Heart left ventricle (tissue), 16 donors: ENCODE measurements at regions not wholly inside any gene's neighbourhood (a gene's known extent, or its start where the extent isn't known, plus 50 kb on each side); places are given as distances from the start of the nearest gene placed in this dataset.

Experiments
- ATAC-seq, 4 donors: fragments of 200-7000 bp; cut with Tn5 transposase; one replicate each; pipeline ENCODE4 v1.9.1; 2020 to 2022; ENCODE audit warnings: moderate library complexity in 4 of 4, mild to moderate bottlenecking in 3 of 4, moderate number of reproducible peaks in 1 of 4
- DNase-seq, 5 donors: peaks; one replicate each; pipeline ENCODE4 v3.0.0-alpha.2; 2020
- H3K27ac ChIP-seq, 12 donors: fragments of 200-600 bp; sonication (generic) in 4 of 12; one replicate each; pipeline versions ENCODE4 v1.5.0 to v1.8.0; 2016 to 2022; ENCODE audit warnings: mild to moderate bottlenecking in 2 of 12
- H3K27me3 ChIP-seq, 9 donors: fragments of 200-600 bp; sonication (generic) in 2 of 9; one replicate each; pipeline versions ENCODE4 v1.5.1 to v1.8.0; 2016 to 2022; ENCODE audit warnings: mild to moderate bottlenecking in 3 of 9
- H3K36me3 ChIP-seq, 9 donors: fragments of 200-600 bp; sonication (generic) in 2 of 9; one replicate each; pipeline versions ENCODE4 v1.5.0 to v1.8.0; 2018 to 2022; ENCODE audit warnings: mild to moderate bottlenecking in 2 of 9
- H3K4me1 ChIP-seq, 12 donors: fragments of 200-600 bp; sonication (generic) in 4 of 12; one replicate each; pipeline versions ENCODE4 v1.5.0 to v1.8.0; 2016 to 2022; ENCODE audit warnings: mild to moderate bottlenecking in 3 of 12
- H3K4me3 ChIP-seq, 12 donors: fragments of 200-600 bp; sonication (generic) in 4 of 12; one replicate each; pipeline versions ENCODE4 v1.5.0 to v1.8.0; 2017 to 2022; ENCODE audit warnings: mild to moderate bottlenecking in 9 of 12, moderate library complexity in 4 of 12
- H3K9me3 ChIP-seq, 12 donors: fragments of 200-600 bp; sonication (generic) in 4 of 12; one replicate each; pipeline versions ENCODE4 v1.5.0 to v1.8.0; 2016 to 2022; ENCODE audit warnings: mild to moderate bottlenecking in 1 of 12
- CTCF ChIP-seq, 12 donors: fragments of 200-600 bp; sonication (generic) in 4 of 12; IDR thresholded peaks; one replicate each; pipeline versions ENCODE4 v1.5.0 to v1.8.0; 2018 to 2022; ENCODE audit warnings: antibody characterized with exemption in 12 of 12, mild to moderate bottlenecking in 5 of 12
- POLR2A ChIP-seq, 2 donors: fragments of 450-650 bp; IDR thresholded peaks; one replicate each; pipeline ENCODE4 v1.6.1; 2017; ENCODE audit warnings: antibody characterized with exemption in 2 of 2, mild to moderate bottlenecking in 2 of 2, moderate library complexity in 2 of 2
- WGBS, 4 donors: extraction: QIAGEN DNeasy Blood & Tissue Kit in 2 of 4; methylation state at CpG; one replicate each; pipeline versions ENCODE4 v1.1.5 to v1.1.7; 2013 to 2018; 5-methylcytosine and 5-hydroxymethylcytosine counted together
- intact Hi-C, 10 donors: fragments of 100-400 bp; cut with DNase I; formaldehyde crosslinking; loops; one replicate each; pipeline versions ENCODE4 v1.11.1 to v1.14.2; 2022
- donor health status: ischemic (EF 13 %, LVEDD 7.1; RV severe dilation, severe dysfunction).
- donor health status: healthy with polysubstance abuse.
- donor health status: DM: no; HTN: yes; CAD: no.
- donor health status: DM: no; HTN: no; CAD: no.
- donor health status: ischemic (EF 25% LVEDD 6.9; RV normal size, moderate dysfunction).
- donor health status: ischemic (EF 25% LVEDD 5.7; RV mildly dilated, moderate dysfunction).
- donor health status: healthy.
- donor health status: DM: yes; HTN: yes; CAD: no.
- donor health status: ischemic (EF 35%, LVEDD 5.7; RV mildly dilated, moderate dysfunction).
- donor health status: nonischemic (EF 11% LVEDD 7.7; RV severe dilation, severe dysfunction).
- donor health status: DM: yes; HTN: yes; CAD: no.
- donor health status: PGD.
- donor health status: ischemic (EF 29% LVEDD 5.4; RV normal size, mild dysfunction).
- donor health status: nonischemic (EF 23%, LVEDD 6.1; RV moderate dilation, normal function).

GRCh38 chr14:88947646-88948598 is 123.5 kb downstream of the TTC8 start:
- ATAC-seq (no peak), DNase-seq (no peak)
- Histone ChIP-seq H3K27ac (no peak overlapping the region), H3K27me3 (peaks cover 0 to 14% (median 0%) of the 10 kb centered on the region in 9 donors), H3K4me3 (no peak overlapping the region), H3K36me3 (no peaks in the 10 kb centered on the region), H3K9me3 (peaks cover 0 to 9% (median 0%) of the 10 kb centered on the region in 12 donors), H3K4me1 (no peaks in the 10 kb centered on the region)
- WGBS, 4 donors: 55 to 69% (median 58%) methylated on average over 7 of the region's 7 CpGs
- TF ChIP-seq POLR2A (IDR thresholded peaks at IDR 0.05) (no peak), CTCF (IDR thresholded peaks at IDR 0.05) (no peak)
- intact Hi-C loops: no loop called here

- 18 to 32% (median 27%) methylated on average over 2 of the region's 2 CpGs for WGBS, 4 donors
- Histone ChIP-seq H3K27me3 (peaks cover 0 to 8% (median 0%) of the 10 kb centered on the region in 9 donors), H3K4me3 (no peak overlapping the region), H3K4me1 (no peaks in the 10 kb centered on the region), H3K36me3 (no peaks in the 10 kb centered on the region), H3K9me3 (peaks cover 0 to 14% (median 0%) of the 10 kb centered on the region in 12 donors), H3K27ac (no peak overlapping the region)
- ATAC-seq (no peak), DNase-seq (no peak)
- TF ChIP-seq POLR2A (IDR thresholded peaks at IDR 0.05): no peak
- no peak for TF ChIP-seq CTCF (IDR thresholded peaks at IDR 0.05)
- intact Hi-C loops: no loop called here
Measured at GRCh38 chr14:88950069-88950468, 125.6 kb downstream of the TTC8 start.

GRCh38 chr14:88951370-88951769 is 126.9 kb downstream of the TTC8 start:
- no peak overlapping the region for H3K27ac ChIP-seq
- H3K9me3 ChIP-seq: peaks cover 0 to 14% (median 0%) of the 10 kb centered on the region in 12 donors
- no peak overlapping the region for H3K4me3 ChIP-seq
- H3K27me3 ChIP-seq: peaks cover 0 to 3% (median 0%) of the 10 kb centered on the region in 9 donors
- 58 to 64% (median 60%) methylated on average over 3 of the region's 3 CpGs for WGBS, 4 donors
- TF ChIP-seq POLR2A (IDR thresholded peaks at IDR 0.05) (no peak), CTCF (IDR thresholded peaks at IDR 0.05) (no peak)
- no peaks in the 10 kb centered on the region for H3K36me3 ChIP-seq
- no peak for ATAC-seq
- H3K4me1 ChIP-seq: peaks cover 0 to 2% (median 0%) of the 10 kb centered on the region in 12 donors
- intact Hi-C loops: no loop called here
- no peak for DNase-seq

- DNase-seq: no peak
- peaks cover 0 to 14% (median 0%) of the 10 kb centered on the region in 12 donors for H3K9me3 ChIP-seq
- no peak for TF ChIP-seq CTCF (IDR thresholded peaks at IDR 0.05)
- TF ChIP-seq POLR2A (IDR thresholded peaks at IDR 0.05): no peak
- H3K27me3 ChIP-seq: peaks cover 0 to 4% (median 0%) of the 10 kb centered on the region in 9 donors
- WGBS, 4 donors: 78 to 86% (median 79%) methylated on average over 7 of the region's 7 CpGs
- intact Hi-C loops: no loop called here
- H3K36me3 ChIP-seq: no peaks in the 10 kb centered on the region
- no peak overlapping the region for H3K27ac ChIP-seq
- ATAC-seq: no peak
- H3K4me3 ChIP-seq: no peak overlapping the region
- peaks cover 0 to 2% (median 0%) of the 10 kb centered on the region in 12 donors for H3K4me1 ChIP-seq
Measured at GRCh38 chr14:88952901-88953300, 128.4 kb downstream of the TTC8 start.
